ENCODE measurements at regions not wholly inside any gene's neighbourhood (a gene's known extent, or its start where the extent isn't known, plus 50 kb on each side); places are given as distances from the start of the nearest gene placed in this dataset.

DNA sequence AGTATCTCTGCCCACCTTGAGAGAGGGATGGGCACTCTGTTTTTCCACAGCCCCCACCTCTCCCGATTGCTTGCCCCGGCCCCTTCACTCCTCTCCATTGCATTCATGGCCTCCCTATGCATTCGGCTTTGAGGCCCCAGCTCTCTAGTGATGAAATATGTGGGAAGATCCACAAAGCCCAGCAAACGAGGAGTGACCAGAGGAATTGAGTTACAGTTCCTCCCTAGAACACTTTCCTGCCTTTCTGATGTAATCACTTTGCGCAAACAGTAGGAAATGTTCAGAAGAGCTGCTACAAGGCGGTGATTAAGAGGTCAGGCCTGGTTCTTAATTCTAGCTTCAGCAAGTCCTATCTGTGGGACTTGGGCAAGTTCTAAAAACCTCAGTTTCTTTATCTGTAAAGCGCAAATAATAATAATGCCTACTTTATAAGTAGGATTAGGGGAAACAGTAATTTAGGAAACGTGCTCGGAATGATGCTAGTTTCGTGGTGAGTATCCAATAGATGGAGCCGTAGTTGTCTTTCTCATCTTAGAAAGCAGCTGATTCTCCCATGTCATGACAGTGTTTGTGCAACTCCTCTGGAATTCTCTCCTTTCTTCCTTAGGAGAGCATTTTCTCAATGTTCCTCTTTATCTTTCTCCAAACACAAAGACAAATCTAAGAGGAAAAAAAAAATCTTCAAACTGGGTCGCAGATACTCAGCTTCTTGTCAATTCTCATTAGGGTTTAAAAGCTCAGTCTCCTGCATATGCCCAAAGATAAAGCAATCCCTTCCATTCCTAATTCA is 99.5 kb upstream of the MSX2 start:
- ATAC-seq (no peak), DNase-seq (no peak)
- H3K36me3 ChIP-seq (ENCODE audit: low read depth) = no peaks in the 10 kb centered on the region
- TF ChIP-seq, protein P1, sequence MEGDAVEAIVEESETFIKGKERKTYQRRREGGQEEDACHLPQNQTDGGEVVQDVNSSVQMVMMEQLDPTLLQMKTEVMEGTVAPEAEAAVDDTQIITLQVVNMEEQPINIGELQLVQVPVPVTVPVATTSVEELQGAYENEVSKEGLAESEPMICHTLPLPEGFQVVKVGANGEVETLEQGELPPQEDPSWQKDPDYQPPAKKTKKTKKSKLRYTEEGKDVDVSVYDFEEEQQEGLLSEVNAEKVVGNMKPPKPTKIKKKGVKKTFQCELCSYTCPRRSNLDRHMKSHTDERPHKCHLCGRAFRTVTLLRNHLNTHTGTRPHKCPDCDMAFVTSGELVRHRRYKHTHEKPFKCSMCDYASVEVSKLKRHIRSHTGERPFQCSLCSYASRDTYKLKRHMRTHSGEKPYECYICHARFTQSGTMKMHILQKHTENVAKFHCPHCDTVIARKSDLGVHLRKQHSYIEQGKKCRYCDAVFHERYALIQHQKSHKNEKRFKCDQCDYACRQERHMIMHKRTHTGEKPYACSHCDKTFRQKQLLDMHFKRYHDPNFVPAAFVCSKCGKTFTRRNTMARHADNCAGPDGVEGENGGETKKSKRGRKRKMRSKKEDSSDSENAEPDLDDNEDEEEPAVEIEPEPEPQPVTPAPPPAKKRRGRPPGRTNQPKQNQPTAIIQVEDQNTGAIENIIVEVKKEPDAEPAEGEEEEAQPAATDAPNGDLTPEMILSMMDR (IDR thresholded peaks at IDR 0.05) = no peak
- intact Hi-C loops (cut with DNase I, micrococcal nuclease) = no loop called here
- H3K4me3 ChIP-seq = no peak overlapping the region
- no peaks in the 10 kb centered on the region for H3K4me1 ChIP-seq (ENCODE audit: low read depth)
- no peaks in the 10 kb centered on the region for H3K9me3 ChIP-seq

DNA sequence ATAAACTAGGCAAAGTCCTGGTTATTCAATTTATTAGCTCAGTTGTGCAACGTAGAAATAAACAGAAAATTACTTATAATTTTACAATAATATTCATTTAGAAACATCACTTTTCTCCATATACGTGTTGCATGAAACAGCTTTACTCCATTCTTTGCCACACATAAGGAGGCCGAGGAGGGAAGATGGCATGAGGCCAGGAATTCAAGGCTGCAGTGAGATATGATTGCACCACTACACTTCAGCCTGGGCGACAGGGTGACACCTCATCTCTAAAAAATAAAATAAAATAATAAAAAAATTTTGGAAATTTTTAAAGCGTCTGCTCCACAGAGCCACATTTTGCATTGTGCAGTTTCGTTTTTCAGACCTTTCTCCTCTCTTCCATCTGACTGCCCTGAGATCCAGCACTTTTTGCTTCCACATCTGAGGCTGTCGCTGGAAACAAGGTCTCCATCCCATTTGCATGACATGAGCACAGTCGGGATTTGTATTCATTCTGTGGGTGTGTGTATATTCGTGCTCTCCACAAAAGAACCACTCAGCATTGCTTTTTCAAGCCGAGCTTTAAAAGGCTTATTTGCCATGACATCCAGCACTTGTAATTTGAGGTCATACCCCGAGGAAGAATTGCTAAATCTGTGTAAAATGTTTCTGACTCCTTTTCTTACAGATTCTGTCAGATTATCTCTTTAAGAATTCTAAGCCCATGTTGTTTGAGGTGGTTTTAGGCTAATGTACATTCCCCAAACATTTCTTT is 98.6 kb upstream of the MSX2 start:
- DNase-seq = no peak
- Histone ChIP-seq H3K36me3 (ENCODE audit: low read depth) (no peaks in the 10 kb centered on the region), H3K9me3 (no peaks in the 10 kb centered on the region), H3K4me1 (ENCODE audit: low read depth) (no peaks in the 10 kb centered on the region), H3K4me3 (no peak overlapping the region)
- no peak for ATAC-seq
- TF ChIP-seq, protein P1 (IDR thresholded peaks at IDR 0.05) = no peak
- intact Hi-C loops (cut with DNase I, micrococcal nuclease) = no loop called here

DNA sequence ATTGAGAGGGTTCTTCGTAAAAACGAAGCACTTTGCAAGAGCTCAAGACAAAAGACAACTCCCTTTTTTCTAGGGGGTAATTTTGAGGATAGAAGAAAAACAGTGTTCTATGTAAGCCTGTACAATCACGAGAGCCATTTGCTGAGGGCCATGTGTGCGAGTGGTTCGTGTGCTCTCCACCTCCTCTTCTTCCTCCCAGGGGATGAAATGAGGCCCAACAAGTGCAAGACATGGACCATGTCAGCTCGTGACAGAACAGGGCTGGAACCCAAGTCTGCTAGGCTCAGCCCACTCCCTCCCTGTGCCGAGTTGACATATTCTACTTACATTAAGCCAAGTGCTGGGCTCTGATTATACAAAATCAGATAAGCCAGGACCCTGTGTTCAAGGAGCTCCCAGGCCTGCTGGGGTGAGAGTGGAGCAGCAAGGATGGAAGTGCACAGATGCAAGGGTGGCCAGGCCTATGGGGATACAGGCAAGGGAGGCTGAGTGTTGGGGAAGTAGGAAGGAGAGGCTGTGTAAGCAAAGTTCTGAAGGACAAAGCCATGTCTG is 97.9 kb upstream of the MSX2 start:
- no peak for ATAC-seq
- intact Hi-C loops (cut with DNase I, micrococcal nuclease) = no loop called here

DNA sequence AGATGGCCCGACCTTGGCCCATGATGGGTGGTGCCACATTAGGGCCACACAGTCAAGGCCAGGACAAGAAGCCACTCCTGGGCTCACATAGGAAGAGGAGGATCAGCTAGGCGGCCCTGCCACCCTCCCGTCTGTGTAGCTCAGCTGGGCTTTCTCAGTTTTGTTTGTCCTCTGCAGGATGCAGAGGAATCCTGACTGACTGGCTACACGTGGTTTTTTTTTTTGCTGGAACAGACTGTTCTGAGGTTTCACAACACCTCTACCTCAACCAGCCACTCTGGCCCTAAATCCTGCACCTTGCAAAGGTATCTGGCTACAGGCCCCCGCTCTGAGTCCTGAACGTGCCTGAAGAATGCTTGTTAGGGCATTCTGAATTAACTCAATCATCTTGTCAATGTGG is 88.3 kb upstream of the MSX2 start:
- no peaks in the 10 kb centered on the region for H3K36me3 ChIP-seq (ENCODE audit: low read depth)
- intact Hi-C loops (cut with DNase I, micrococcal nuclease) = no loop called here
- TF ChIP-seq, protein P1 (IDR thresholded peaks at IDR 0.05) = no peak
- H3K9me3 ChIP-seq = no peaks in the 10 kb centered on the region
- H3K4me3 ChIP-seq = no peak overlapping the region
- ATAC-seq = no peak
- no peak for DNase-seq
- H3K4me1 ChIP-seq (ENCODE audit: low read depth) = no peaks in the 10 kb centered on the region

More for the DNA sequence above, 97.9 kb upstream of the MSX2 start:
- Histone ChIP-seq H3K4me1 (ENCODE audit: low read depth) (no peaks in the 10 kb centered on the region), H3K4me3 (no peak overlapping the region), H3K9me3 (no peaks in the 10 kb centered on the region), H3K36me3 (ENCODE audit: low read depth) (no peaks in the 10 kb centered on the region)
- TF ChIP-seq, protein P1 (IDR thresholded peaks at IDR 0.05) = no peak
- no peak for DNase-seq

DNA sequence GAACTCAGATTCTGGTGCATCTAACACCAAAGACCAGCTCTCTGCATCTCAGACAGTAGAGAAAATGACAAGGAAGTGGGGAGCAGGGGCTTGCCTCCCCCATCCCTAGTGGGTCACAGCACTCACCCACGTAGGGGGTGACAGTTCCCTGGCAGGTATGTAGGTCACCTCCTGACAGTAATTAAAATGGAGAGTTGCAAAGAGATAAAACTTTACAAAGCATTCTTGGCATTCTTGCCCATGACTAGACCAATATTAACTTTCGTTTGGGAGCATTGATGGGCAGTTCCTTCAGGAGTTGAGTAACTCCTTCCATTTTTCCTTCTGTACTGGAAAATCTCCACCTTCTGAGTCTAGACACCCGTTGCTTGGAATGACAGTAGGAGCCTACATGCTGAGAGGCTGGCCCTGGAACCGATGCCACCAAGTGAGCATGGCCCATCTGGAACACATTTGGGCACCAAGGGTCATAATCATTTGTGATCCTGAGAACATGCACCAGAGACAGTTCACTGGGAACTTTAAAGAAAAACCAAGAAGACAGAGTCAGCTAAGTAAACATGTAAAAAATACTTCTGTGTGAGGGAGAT is 81.5 kb upstream of the MSX2 start:
- DNase-seq = no peak
- Histone ChIP-seq H3K4me3 (no peak overlapping the region), H3K4me1 (ENCODE audit: low read depth) (no peaks in the 10 kb centered on the region), H3K36me3 (ENCODE audit: low read depth) (no peaks in the 10 kb centered on the region), H3K9me3 (no peaks in the 10 kb centered on the region)
- intact Hi-C loops (cut with DNase I, micrococcal nuclease) = no loop called here
- no peak for ATAC-seq
- TF ChIP-seq, protein P1 (IDR thresholded peaks at IDR 0.05) = no peak

All from mucosa of descending colon (tissue), 3 donors.